ENCODE measurements at regions not wholly inside any gene's neighbourhood (a gene's known extent, or its start where the extent isn't known, plus 50 kb on each side); places are given as distances from the start of the nearest gene placed in this dataset.

- DNase-seq (ENCODE audit: low read depth), result no peak
Observed at GRCh38 chr6:144723431-144723830, 438.3 kb downstream of the UTRN start.

GRCh38 chr6:144724818-144725217 is 439.7 kb downstream of the UTRN start:
- no peak for DNase-seq (ENCODE audit: low read depth)

GRCh38 chr6:144725736-144726522 is 440.8 kb downstream of the UTRN start:
- DNase-seq (ENCODE audit: low read depth), result no peak

GRCh38 chr6:144728804-144729203 is 443.7 kb downstream of the UTRN start:
- no peak for DNase-seq (ENCODE audit: low read depth)

- DNase-seq (ENCODE audit: low read depth), result no peak
Observed at GRCh38 chr6:144729502-144729901, 444.4 kb downstream of the UTRN start.

- DNase-seq (ENCODE audit: low read depth), result no peak
Observed at GRCh38 chr6:144730088-144730645, 445.0 kb downstream of the UTRN start.

GRCh38 chr6:144731229-144731628 is 446.1 kb downstream of the UTRN start:
- no peak for DNase-seq (ENCODE audit: low read depth)

GRCh38 chr6:144736763-144737162 is 451.6 kb downstream of the UTRN start:
- DNase-seq (ENCODE audit: low read depth), result no peak

- DNase-seq (ENCODE audit: low read depth), result no peak
Observed at GRCh38 chr6:144737998-144738397, 452.9 kb downstream of the UTRN start.

- no peak for DNase-seq (ENCODE audit: low read depth)
Observed at GRCh38 chr6:144739873-144740272, 454.7 kb downstream of the UTRN start.

- DNase-seq (ENCODE audit: low read depth), result no peak
Observed at GRCh38 chr6:144741659-144742058, 456.5 kb downstream of the UTRN start.

- no peak for DNase-seq (ENCODE audit: low read depth)
Observed at GRCh38 chr6:144742779-144743178, 457.6 kb downstream of the UTRN start.

GRCh38 chr6:144744720-144745119 is 459.6 kb downstream of the UTRN start:
- DNase-seq (ENCODE audit: low read depth), result no peak

GRCh38 chr6:144745439-144745838 is 460.3 kb downstream of the UTRN start:
- no peak for DNase-seq (ENCODE audit: low read depth)

- DNase-seq (ENCODE audit: low read depth), result no peak
Observed at GRCh38 chr6:144746902-144747469, 461.9 kb downstream of the UTRN start.

- no peak for DNase-seq (ENCODE audit: low read depth)
Observed at GRCh38 chr6:144749263-144749662, 464.1 kb downstream of the UTRN start.

GRCh38 chr6:144753023-144753705 is 468.0 kb downstream of the UTRN start:
- DNase-seq (ENCODE audit: low read depth), result no peak

- DNase-seq (ENCODE audit: low read depth), result no peak
Observed at GRCh38 chr6:144756469-144756868, 471.3 kb downstream of the UTRN start.

GRCh38 chr6:144757299-144757698 is 472.2 kb downstream of the UTRN start:
- DNase-seq (ENCODE audit: low read depth), result no peak

- DNase-seq (ENCODE audit: low read depth), result no peak
Observed at GRCh38 chr6:144757730-144758129, 472.6 kb downstream of the UTRN start.

GRCh38 chr6:144758602-144759001 is 473.5 kb downstream of the UTRN start:
- no peak for DNase-seq (ENCODE audit: low read depth)

GRCh38 chr6:144762469-144762868 is 477.3 kb downstream of the UTRN start:
- no peak for DNase-seq (ENCODE audit: low read depth)

GRCh38 chr6:144767051-144767450 is 481.9 kb downstream of the UTRN start:
- DNase-seq (ENCODE audit: low read depth), result no peak
